GM12864 (cell line): ENCODE measurements at regions not wholly inside any gene's neighbourhood (a gene's known extent, or its start where the extent isn't known, plus 50 kb on each side); places are given as distances from the start of the nearest gene placed in this dataset.
"Not testable (repeated sequence)": the region's sequence is repeated elsewhere in the genome, so short reads cannot be mapped to it uniquely, and the experiment has no call there.

ENCODE experiments used
- DNase-seq: peaks from one replicate; pipeline ENCODE4 v3.0.0-alpha.2; 2011; ENCODE audit warnings: low read depth
- H3K4me3 ChIP-seq: 2 replicates; pipeline ENCODE4 v1.5.1; 2011; ENCODE audit warnings: mild to moderate bottlenecking, low read depth, low read length, control low read depth
- TF ChIP-seq, protein P1 (sequence below): IDR thresholded peaks from 2 replicates; pipeline ENCODE4 v1.5.1; 2011; ENCODE audit warnings: low read depth, mild to moderate bottlenecking, moderate library complexity, low read length, control low read depth, inconsistent platforms; ENCODE audit errors: missing control alignments

DNA sequence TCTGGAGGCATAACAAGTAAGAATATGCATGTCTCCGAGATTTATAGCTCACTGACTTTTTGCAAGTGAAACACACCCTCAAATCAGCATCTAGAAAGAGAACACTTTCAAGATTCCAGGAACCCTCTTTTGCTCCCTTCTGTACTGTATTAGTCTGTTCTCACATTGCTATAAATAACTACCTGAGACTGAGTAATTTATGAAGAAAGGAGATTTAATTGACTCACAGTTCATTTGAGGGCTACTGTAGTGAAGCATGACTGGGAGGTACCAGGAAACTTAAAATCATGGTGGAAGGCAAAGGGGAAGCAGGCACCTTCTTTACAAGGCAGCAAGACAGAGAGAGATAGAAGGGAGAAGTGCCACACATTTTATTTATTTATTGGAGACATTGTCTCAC is 269.9 kb downstream of the UTRN start:
- TF ChIP-seq, protein P1, sequence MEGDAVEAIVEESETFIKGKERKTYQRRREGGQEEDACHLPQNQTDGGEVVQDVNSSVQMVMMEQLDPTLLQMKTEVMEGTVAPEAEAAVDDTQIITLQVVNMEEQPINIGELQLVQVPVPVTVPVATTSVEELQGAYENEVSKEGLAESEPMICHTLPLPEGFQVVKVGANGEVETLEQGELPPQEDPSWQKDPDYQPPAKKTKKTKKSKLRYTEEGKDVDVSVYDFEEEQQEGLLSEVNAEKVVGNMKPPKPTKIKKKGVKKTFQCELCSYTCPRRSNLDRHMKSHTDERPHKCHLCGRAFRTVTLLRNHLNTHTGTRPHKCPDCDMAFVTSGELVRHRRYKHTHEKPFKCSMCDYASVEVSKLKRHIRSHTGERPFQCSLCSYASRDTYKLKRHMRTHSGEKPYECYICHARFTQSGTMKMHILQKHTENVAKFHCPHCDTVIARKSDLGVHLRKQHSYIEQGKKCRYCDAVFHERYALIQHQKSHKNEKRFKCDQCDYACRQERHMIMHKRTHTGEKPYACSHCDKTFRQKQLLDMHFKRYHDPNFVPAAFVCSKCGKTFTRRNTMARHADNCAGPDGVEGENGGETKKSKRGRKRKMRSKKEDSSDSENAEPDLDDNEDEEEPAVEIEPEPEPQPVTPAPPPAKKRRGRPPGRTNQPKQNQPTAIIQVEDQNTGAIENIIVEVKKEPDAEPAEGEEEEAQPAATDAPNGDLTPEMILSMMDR = no peak
- DNase-seq = no peak
- H3K4me3 ChIP-seq = no peak overlapping the region

DNA sequence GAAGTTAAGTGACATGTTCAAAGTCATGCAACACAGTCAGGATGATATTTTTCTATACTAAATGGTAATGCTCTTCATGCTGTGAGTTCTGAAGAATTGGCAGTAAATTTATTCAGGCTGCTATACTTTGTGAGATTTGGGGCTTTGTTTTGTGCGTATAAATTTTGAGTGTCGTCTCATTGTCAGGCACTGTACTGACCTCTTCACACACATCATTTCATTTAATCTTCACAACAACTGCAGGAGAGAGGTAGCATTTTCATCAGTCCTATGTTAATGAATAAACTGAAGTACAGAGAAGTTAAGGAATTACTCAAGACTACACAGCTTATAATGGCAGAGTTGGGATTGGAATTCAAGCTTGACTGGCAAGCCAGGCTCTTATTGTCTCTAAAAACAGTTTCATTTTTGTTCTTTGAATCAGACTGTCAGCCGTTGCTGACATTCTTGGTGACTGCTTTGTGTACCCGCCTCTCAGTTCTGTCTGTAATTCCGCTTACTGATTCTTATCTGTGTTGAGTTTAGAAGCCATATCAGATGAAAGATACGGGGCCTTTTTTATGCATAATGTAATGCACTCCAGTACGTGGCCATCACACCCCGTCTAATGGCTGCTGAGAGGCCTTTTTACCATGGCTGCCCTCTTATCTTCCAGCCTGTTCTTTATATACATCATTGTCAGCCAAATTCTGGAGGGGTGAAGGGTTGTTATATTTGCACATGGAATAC is 274.9 kb downstream of the UTRN start:
- TF ChIP-seq, protein P1 = no peak
- no peak overlapping the region for H3K4me3 ChIP-seq
- no peak for DNase-seq

DNA sequence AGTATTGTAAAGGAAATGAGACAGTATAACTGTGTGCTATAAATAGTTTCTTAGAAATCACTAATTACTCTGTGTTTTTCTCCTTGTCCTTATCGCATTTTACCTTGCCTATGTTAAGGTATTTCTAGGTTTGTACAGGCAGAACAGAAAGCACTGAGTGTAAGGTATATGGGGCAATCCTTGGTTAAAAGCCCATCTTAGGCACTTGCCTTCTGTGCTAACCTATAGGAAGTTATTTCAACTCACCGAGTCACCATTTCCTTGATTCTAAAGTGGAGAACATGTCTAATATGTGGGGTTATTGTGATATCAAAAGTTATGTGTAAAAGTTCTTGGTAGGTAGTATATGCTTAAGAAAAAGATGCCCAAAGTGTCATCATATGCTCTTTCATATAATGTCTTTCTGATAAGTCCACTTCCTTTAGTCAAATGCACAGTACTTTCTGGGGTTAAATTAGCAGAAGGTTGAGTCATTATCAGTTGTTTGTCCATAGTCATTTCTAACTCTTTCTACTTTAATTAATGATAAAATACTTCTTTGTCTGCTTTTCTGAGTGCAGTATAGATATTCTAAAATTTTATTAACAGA is 276.4 kb downstream of the UTRN start:
- TF ChIP-seq, protein P1 = no peak
- DNase-seq = no peak

DNA sequence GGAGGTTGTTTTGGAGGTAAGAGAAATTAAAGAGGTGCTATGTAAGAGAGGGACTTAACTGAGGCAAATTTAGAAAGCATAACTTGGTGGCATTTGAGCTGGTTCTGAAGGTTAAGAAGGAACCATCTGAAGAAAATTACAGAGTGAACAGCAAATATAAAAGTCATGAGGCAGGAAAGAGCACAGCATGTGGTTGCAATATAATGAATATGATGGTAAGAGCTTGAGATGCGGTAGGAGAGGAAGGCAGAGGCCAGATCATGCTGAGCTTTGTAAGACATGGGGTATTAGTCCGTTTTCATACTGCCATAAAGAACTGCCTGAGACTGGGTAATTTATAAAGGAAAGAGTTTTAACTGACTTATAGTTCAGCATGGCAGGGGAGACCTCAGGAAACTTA is 279.1 kb downstream of the UTRN start:
- TF ChIP-seq, protein P1 = no peak
- no peak for DNase-seq
- H3K4me3 ChIP-seq = no peak overlapping the region

More for the DNA sequence above, 276.4 kb downstream of the UTRN start:
- no peak overlapping the region for H3K4me3 ChIP-seq

DNA sequence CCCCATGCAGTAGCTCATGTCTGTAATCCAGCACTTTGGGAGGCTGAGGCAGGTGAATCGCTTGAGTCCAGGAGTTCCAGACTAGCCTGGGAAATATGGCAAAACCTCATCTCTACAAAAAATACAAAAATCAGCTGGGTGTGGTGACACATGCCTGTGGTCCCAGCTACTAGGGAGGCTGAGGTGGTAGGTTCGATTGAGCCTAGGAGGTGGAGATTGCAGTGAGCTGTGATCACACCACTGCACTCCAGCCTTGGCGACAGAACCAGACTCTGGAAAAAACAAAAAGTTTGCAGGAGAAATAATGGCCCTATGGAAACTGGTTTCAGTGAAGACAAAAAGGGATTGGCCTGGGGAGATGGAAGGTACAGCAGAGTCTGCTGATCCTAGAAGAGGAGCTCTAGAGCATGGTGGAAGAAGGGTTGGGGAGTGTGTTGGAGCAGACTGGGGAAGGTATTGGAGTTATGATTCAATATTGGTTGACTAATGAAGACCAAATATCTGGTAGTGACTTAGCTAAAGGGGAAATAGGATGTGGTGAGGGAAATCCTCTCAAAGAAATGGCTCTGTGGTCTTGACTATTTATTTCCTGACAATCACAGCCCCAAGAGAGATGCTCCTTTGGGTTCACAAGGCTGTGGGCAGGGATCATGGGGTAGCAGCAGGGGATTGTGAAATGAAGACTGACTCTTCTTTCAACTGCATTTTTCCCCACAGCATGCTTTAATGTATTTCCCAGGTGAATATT is 281.9 kb downstream of the UTRN start:
- no peak for DNase-seq
- H3K4me3 ChIP-seq = no peak overlapping the region
- TF ChIP-seq, protein P1 = no peak

DNA sequence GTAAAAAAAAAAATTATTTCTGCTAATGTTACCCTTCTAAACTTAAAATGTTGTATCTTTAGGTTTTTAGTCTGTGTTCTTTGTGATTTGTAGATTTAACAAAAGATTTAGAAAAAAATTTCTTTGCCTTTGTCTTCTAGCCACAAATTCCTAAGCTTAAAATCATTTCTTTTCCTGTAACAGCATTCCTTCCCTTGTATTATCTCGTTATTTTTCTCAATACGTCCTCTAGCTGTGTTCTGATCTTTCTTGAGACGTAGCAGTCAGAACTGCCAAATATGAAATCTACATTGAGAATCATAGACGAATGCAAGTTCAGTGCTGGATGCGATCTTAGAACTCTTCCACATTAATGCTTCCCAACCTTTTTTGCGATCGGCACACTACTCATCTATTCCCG is 283.1 kb downstream of the UTRN start:
- H3K4me3 ChIP-seq = no peak overlapping the region
- TF ChIP-seq, protein P1 = no peak
- DNase-seq = no peak

DNA sequence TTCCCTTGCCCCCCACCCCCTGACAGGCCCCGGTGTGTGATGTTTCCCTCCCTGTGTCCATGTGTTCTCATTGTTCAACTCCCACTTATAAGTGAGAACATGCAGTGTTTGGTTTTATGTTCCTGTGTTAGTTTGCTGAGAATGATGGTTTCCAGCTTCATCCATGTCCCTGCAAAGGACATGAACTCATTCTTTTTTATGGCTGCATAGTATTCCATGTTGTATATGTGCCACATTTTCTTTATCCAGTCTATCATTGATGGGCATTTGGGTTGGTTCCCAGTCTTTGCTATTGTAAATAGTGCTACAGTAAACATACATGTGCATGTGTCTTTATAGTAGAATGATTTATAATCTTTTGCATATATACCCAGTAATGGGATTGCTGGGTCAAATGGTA is 287.4 kb downstream of the UTRN start:
- not testable (repeated sequence) for H3K4me3 ChIP-seq, DNase-seq
